CD14-positive monocyte (primary cell): ENCODE measurements at regions not wholly inside any gene's neighbourhood (a gene's known extent, or its start where the extent isn't known, plus 50 kb on each side); places are given as distances from the start of the nearest gene placed in this dataset.

Source experiments
- DNase-seq, 3 donors: peaks; one replicate each; pipeline ENCODE4 v3.0.0-alpha.2; 2011 to 2022
- H2AFZ ChIP-seq: 2 replicates; pipeline ENCODE4 v1.6.0; 2012; ENCODE audit warnings: mild to moderate bottlenecking, low read depth, low read length, inconsistent platforms; ENCODE audit not compliant: insufficient read depth, poor library complexity, severe bottlenecking
- H3K27ac ChIP-seq, 2 donors: 1 replicate in 1 of 2; 2 replicates in 1 of 2; pipeline ENCODE4 v1.5.1; 2012 to 2013; ENCODE audit warnings: low read length in 2 of 2, control low read depth in 1 of 2, inconsistent platforms in 1 of 2, low read depth in 1 of 2, mild to moderate bottlenecking in 1 of 2
- H3K27me3 ChIP-seq, 2 donors: one replicate each; pipeline versions ENCODE4 v1.6.0 to v1.6.1; 2011 to 2013; ENCODE audit warnings: low read length in 2 of 2; ENCODE audit not compliant: control insufficient read depth in 2 of 2, insufficient read depth in 2 of 2
- H3K36me3 ChIP-seq, 2 donors: replicated peaks in 1 of 2; 1 replicate in 1 of 2; 2 replicates in 1 of 2; pipeline versions ENCODE4 v1.5.1 to v1.6.1; 2012 to 2013; ENCODE audit warnings: low read length in 2 of 2, control low read depth in 1 of 2, inconsistent platforms in 1 of 2, mild to moderate bottlenecking in 1 of 2; ENCODE audit not compliant: insufficient read depth in 2 of 2, control insufficient read depth in 1 of 2
- H3K4me1 ChIP-seq, 2 donors: 1 replicate in 1 of 2; 2 replicates in 1 of 2; pipeline versions ENCODE4 v1.5.1 to v1.6.1; 2012 to 2013; ENCODE audit warnings: low read length in 2 of 2, control low read depth in 1 of 2, inconsistent platforms in 1 of 2, mild to moderate bottlenecking in 1 of 2, moderate library complexity in 1 of 2; ENCODE audit not compliant: insufficient read depth in 2 of 2, control insufficient read depth in 1 of 2
- H3K4me2 ChIP-seq: replicated peaks from 2 replicates; pipeline ENCODE3; 2012; ENCODE audit warnings: low read length, moderate library complexity, mild to moderate bottlenecking; ENCODE audit not compliant: poor library complexity, severe bottlenecking; ENCODE audit errors: extremely low read depth
- H3K4me3 ChIP-seq, 3 experiments: fragments of 200-600 bp in 1 of 3; sonication (generic) in 1 of 3; replicated peaks in 1 of 3; 1 replicate in 2 of 3; 2 replicates in 1 of 3; pipeline ENCODE4 v1.5.1; 2011 to 2013; ENCODE audit warnings: low read length in 3 of 3, mild to moderate bottlenecking in 3 of 3, control low read depth in 2 of 3, low read depth in 2 of 3, inconsistent platforms in 1 of 3, moderate library complexity in 1 of 3
- H3K79me2 ChIP-seq: 2 replicates; pipeline ENCODE4 v1.6.0; 2012; ENCODE audit warnings: mild to moderate bottlenecking, control low read depth, inconsistent platforms, low read length, moderate library complexity; ENCODE audit not compliant: insufficient read depth
- H3K9ac ChIP-seq: 2 replicates; pipeline ENCODE4 v1.6.0; 2017; ENCODE audit warnings: low read length, mild to moderate bottlenecking; ENCODE audit not compliant: insufficient read depth, poor library complexity, severe bottlenecking
- H3K9me3 ChIP-seq, 2 donors: replicated peaks in 1 of 2; 1 replicate in 1 of 2; 2 replicates in 1 of 2; pipeline versions ENCODE4 v1.5.1 to v1.6.1; 2012 to 2013; ENCODE audit warnings: low read length in 2 of 2, control low read depth in 1 of 2; ENCODE audit not compliant: control insufficient read depth in 1 of 2, insufficient read depth in 1 of 2
- H4K20me1 ChIP-seq: 2 replicates; pipeline ENCODE4 v1.6.0; 2012; ENCODE audit warnings: mild to moderate bottlenecking, low read length, control low read depth, moderate library complexity; ENCODE audit not compliant: insufficient read depth
- H3K27ac Mint-ChIP-seq, 7 donors: one replicate each; pipeline ENCODE4 v1.8.0; 2020; ENCODE audit warnings: mild to moderate bottlenecking in 7 of 7, mixed read lengths in 7 of 7, moderate library complexity in 6 of 7, inconsistent platforms in 2 of 7
- H3K27me3 Mint-ChIP-seq, 3 donors: one replicate each; pipeline ENCODE4 v1.8.0; 2021 to 2022; ENCODE audit warnings: low read depth in 3 of 3, mild to moderate bottlenecking in 3 of 3, mixed read lengths in 3 of 3, moderate library complexity in 3 of 3, inconsistent platforms in 1 of 3
- H3K36me3 Mint-ChIP-seq, 2 donors: one replicate each; pipeline ENCODE4 v1.8.0; 2020; ENCODE audit warnings: mixed read lengths in 2 of 2, inconsistent platforms in 1 of 2, mild to moderate bottlenecking in 1 of 2
- H3K4me1 Mint-ChIP-seq: one replicate; pipeline ENCODE4 v1.8.0; 2020; ENCODE audit warnings: mild to moderate bottlenecking, mixed read lengths
- H3K4me3 Mint-ChIP-seq, 2 donors: one replicate each; pipeline ENCODE4 v1.8.0; 2020; ENCODE audit warnings: mild to moderate bottlenecking in 2 of 2, mixed read lengths in 2 of 2, moderate library complexity in 1 of 2
- H3K9me3 Mint-ChIP-seq, 7 donors: one replicate each; pipeline ENCODE4 v1.8.0; 2020 to 2022; ENCODE audit warnings: mixed read lengths in 7 of 7, mild to moderate bottlenecking in 6 of 7, moderate library complexity in 6 of 7, inconsistent platforms in 2 of 7
- WGBS: methylation state at CpG from one replicate; pipeline ENCODE4 v1.1.5; 2013; ENCODE audit warnings: missing lambda C conversion rate; ENCODE audit not compliant: insufficient coverage; 5-methylcytosine and 5-hydroxymethylcytosine counted together
- intact Hi-C, 2 donors: fragments of 100-400 bp; cut with micrococcal nuclease; formaldehyde crosslinking; loops; one replicate each; pipeline versions ENCODE4 v1.15.0 to v1.15.1; 2023
- TF ChIP-seq, protein P1 (sequence below): fragments of 200-600 bp; IDR thresholded peaks from one replicate; pipeline ENCODE4 v1.8.0; 2022; ENCODE audit warnings: antibody characterized with exemption, mild to moderate bottlenecking

DNA sequence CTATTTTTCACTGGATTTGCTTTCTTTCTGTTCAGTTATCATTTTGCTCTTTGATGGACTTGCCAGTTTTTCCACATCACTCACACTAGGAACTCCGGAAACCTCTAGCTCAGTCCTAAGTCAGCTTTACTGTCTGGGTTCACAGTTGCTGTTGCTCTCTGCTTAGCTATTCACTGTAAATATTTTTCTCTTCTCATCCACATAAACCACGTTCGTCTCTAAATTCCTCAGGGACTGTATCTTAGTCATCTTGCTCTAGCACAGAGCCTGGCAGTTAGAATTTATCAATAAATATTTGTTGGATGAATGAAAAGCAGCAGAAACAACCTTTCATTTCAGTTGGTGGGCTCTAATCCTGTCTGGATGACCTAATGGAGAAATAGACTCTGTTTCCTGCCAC is 119.4 kb upstream of the DMD start:
- Mint-ChIP-seq H3K4me3 (no peak overlapping the region), H3K9me3 (no peaks in the 10 kb centered on the region), H3K27ac (no peak overlapping the region), H3K27me3 (no peaks in the 10 kb centered on the region), H3K36me3 (no peaks in the 10 kb centered on the region), H3K4me1 (no peaks in the 10 kb centered on the region)
- no peaks in the 10 kb centered on the region for H3K36me3 ChIP-seq
- intact Hi-C loops = no loop called here
- no peaks in the 10 kb centered on the region for H3K27me3 ChIP-seq
- no peak overlapping the region for H3K27ac ChIP-seq
- no peaks in the 10 kb centered on the region for H3K79me2 ChIP-seq
- no peak overlapping the region for H3K4me3 ChIP-seq
- H3K9me3 ChIP-seq = no peaks in the 10 kb centered on the region
- H3K4me2 ChIP-seq = no peak overlapping the region
- no peak overlapping the region for H3K9ac ChIP-seq
- H2AFZ ChIP-seq = no peak overlapping the region
- no CpG with 5 or more reads among the region's 3 CpGs for WGBS
- TF ChIP-seq, protein P1, sequence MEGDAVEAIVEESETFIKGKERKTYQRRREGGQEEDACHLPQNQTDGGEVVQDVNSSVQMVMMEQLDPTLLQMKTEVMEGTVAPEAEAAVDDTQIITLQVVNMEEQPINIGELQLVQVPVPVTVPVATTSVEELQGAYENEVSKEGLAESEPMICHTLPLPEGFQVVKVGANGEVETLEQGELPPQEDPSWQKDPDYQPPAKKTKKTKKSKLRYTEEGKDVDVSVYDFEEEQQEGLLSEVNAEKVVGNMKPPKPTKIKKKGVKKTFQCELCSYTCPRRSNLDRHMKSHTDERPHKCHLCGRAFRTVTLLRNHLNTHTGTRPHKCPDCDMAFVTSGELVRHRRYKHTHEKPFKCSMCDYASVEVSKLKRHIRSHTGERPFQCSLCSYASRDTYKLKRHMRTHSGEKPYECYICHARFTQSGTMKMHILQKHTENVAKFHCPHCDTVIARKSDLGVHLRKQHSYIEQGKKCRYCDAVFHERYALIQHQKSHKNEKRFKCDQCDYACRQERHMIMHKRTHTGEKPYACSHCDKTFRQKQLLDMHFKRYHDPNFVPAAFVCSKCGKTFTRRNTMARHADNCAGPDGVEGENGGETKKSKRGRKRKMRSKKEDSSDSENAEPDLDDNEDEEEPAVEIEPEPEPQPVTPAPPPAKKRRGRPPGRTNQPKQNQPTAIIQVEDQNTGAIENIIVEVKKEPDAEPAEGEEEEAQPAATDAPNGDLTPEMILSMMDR = no peak
- no peaks in the 10 kb centered on the region for H4K20me1 ChIP-seq
- H3K4me1 ChIP-seq = no peaks in the 10 kb centered on the region
- DNase-seq = no peak

DNA sequence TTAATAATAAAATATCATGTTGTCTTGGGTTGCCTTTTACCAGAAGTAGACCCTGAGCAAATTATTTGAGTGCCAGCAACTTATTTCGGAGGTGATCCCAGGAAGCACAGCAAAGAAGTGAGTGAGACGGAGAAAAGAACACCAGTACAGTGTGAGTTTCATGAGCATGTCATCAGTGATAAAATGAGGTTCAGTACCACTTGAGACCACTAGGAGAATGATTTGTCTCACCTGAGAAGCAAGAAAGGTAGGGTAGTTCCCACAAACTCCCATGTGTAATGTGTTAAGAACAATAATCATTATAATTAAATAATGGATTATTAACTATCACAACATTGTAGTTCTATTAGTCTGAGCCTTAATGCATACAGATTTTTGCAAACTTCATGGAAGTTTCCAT is 112.8 kb upstream of the DMD start:
- Histone ChIP-seq H3K4me3 (no peak overlapping the region), H3K9ac (no peak overlapping the region), H2AFZ (no peak overlapping the region), H3K4me1 (no peaks in the 10 kb centered on the region), H3K79me2 (no peaks in the 10 kb centered on the region), H3K27ac (no peak overlapping the region), H3K4me2 (no peak overlapping the region), H4K20me1 (no peaks in the 10 kb centered on the region), H3K27me3 (no peaks in the 10 kb centered on the region), H3K36me3 (no peaks in the 10 kb centered on the region), H3K9me3 (no peaks in the 10 kb centered on the region)
- intact Hi-C loops = no loop called here
- Mint-ChIP-seq H3K4me3 (no peak overlapping the region), H3K9me3 (no peaks in the 10 kb centered on the region), H3K27ac (no peak overlapping the region), H3K27me3 (no peaks in the 10 kb centered on the region), H3K4me1 (no peaks in the 10 kb centered on the region), H3K36me3 (no peaks in the 10 kb centered on the region)
- 100% methylated on average over 1 of the region's 2 CpGs for WGBS
- no peak for DNase-seq
- TF ChIP-seq, protein P1 = no peak
